Glomerular visceral epithelial cell (primary cell): ENCODE measurements at regions not wholly inside any gene's neighbourhood (a gene's known extent, or its start where the extent isn't known, plus 50 kb on each side); places are given as distances from the start of the nearest gene placed in this dataset.

Experiments used
- DNase-seq: peaks from one replicate; pipeline ENCODE4 v3.0.0-alpha.2; 2016; ENCODE audit errors: extremely low spot score

GRCh38 chr2:145351864-145352425 lies 832.0 kb upstream of the ZEB2 start:
- no peak for DNase-seq

GRCh38 chr2:145350011-145350410 lies 830.1 kb upstream of the ZEB2 start:
- peak; percentile 26 for DNase-seq

- DNase-seq, result peak; percentile 6
These were observed 824.3 kb upstream of the ZEB2 start for GRCh38 chr2:145344076-145344724.

GRCh38 chr2:145343287-145343686 lies 823.4 kb upstream of the ZEB2 start:
- no peak for DNase-seq

- no peak for DNase-seq
These were observed 821.6 kb upstream of the ZEB2 start for GRCh38 chr2:145341536-145341935.

- no peak for DNase-seq
These were observed 819.7 kb upstream of the ZEB2 start for GRCh38 chr2:145339646-145340045.

- DNase-seq, result no peak
These were observed 812.4 kb upstream of the ZEB2 start for GRCh38 chr2:145332210-145332898.

- DNase-seq, result no peak
These were observed 810.1 kb upstream of the ZEB2 start for GRCh38 chr2:145329971-145330370.

GRCh38 chr2:145325485-145325884 lies 805.6 kb upstream of the ZEB2 start:
- no peak for DNase-seq

GRCh38 chr2:145324748-145325147 lies 804.8 kb upstream of the ZEB2 start:
- DNase-seq, result no peak

- DNase-seq, result no peak
These were observed 803.6 kb upstream of the ZEB2 start for GRCh38 chr2:145323512-145323911.

- no peak for DNase-seq
These were observed 801.4 kb upstream of the ZEB2 start for GRCh38 chr2:145321344-145321743.

- no peak for DNase-seq
These were observed 796.6 kb upstream of the ZEB2 start for GRCh38 chr2:145316496-145316895.

GRCh38 chr2:145315053-145315452 lies 795.1 kb upstream of the ZEB2 start:
- DNase-seq, result no peak

- no peak for DNase-seq
These were observed 794.3 kb upstream of the ZEB2 start for GRCh38 chr2:145314119-145314633.

GRCh38 chr2:145305889-145306288 lies 786.0 kb upstream of the ZEB2 start:
- DNase-seq, result no peak

- no peak for DNase-seq
These were observed 784.6 kb upstream of the ZEB2 start for GRCh38 chr2:145304501-145304900.

GRCh38 chr2:145303536-145303935 lies 783.6 kb upstream of the ZEB2 start:
- no peak for DNase-seq

GRCh38 chr2:145302886-145303285 lies 783.0 kb upstream of the ZEB2 start:
- no peak for DNase-seq

GRCh38 chr2:145302451-145302850 lies 782.5 kb upstream of the ZEB2 start:
- no peak for DNase-seq

- DNase-seq, result no peak
These were observed 779.4 kb upstream of the ZEB2 start for GRCh38 chr2:145299368-145299767.

- DNase-seq, result no peak
These were observed 772.2 kb upstream of the ZEB2 start for GRCh38 chr2:145292166-145292565.

GRCh38 chr2:145290986-145291385 lies 771.1 kb upstream of the ZEB2 start:
- DNase-seq, result no peak
